Stromal cell of bone marrow (primary cell): ENCODE measurements at regions not wholly inside any gene's neighbourhood (a gene's known extent, or its start where the extent isn't known, plus 50 kb on each side); places are given as distances from the start of the nearest gene placed in this dataset.
"Not testable (repeated sequence)": the region's sequence is repeated elsewhere in the genome, so short reads cannot be mapped to it uniquely, and the experiment has no call there.

Source experiments
- DNase-seq: peaks from one replicate; pipeline ENCODE4 v3.0.0-alpha.2; 2012; ENCODE audit warnings: low read depth

GRCh38 chr6:78231002-78231401, 578.2 kb downstream of the MEI4 start:
- DNase-seq: no peak

GRCh38 chr6:78243519-78243918, 590.7 kb downstream of the MEI4 start:
- DNase-seq: no peak

- DNase-seq: no peak
Measured at GRCh38 chr6:78251931-78252330, 599.1 kb downstream of the MEI4 start.

GRCh38 chr6:78253618-78254017, 600.8 kb downstream of the MEI4 start:
- no peak for DNase-seq

- DNase-seq: no peak
Measured at GRCh38 chr6:78259935-78260334, 607.1 kb downstream of the MEI4 start.

GRCh38 chr6:78260427-78260826, 606.9 kb upstream of the IRAK1BP1 start:
- not testable (repeated sequence) for DNase-seq

GRCh38 chr6:78268591-78269452, 598.5 kb upstream of the IRAK1BP1 start:
- no peak for DNase-seq

- DNase-seq: no peak
Measured at GRCh38 chr6:78300885-78301284, 566.5 kb upstream of the IRAK1BP1 start.

GRCh38 chr6:78302411-78302810, 564.9 kb upstream of the IRAK1BP1 start:
- DNase-seq: no peak

- no peak for DNase-seq
Measured at GRCh38 chr6:78308025-78308424, 559.3 kb upstream of the IRAK1BP1 start.

- DNase-seq: no peak
Measured at GRCh38 chr6:78322068-78322845, 545.1 kb upstream of the IRAK1BP1 start.

- no peak for DNase-seq
Measured at GRCh38 chr6:78324213-78324612, 543.1 kb upstream of the IRAK1BP1 start.

GRCh38 chr6:78340755-78341154, 526.6 kb upstream of the IRAK1BP1 start:
- DNase-seq: no peak

- DNase-seq: no peak
Measured at GRCh38 chr6:78345882-78346281, 521.5 kb upstream of the IRAK1BP1 start.

GRCh38 chr6:78347191-78347916, 520.0 kb upstream of the IRAK1BP1 start:
- DNase-seq: no peak

GRCh38 chr6:78353040-78353439, 514.3 kb upstream of the IRAK1BP1 start:
- DNase-seq: no peak

GRCh38 chr6:78363688-78364087, 503.7 kb upstream of the IRAK1BP1 start:
- no peak for DNase-seq

- DNase-seq: no peak
Measured at GRCh38 chr6:78365473-78365872, 501.9 kb upstream of the IRAK1BP1 start.

GRCh38 chr6:78377056-78377455, 490.3 kb upstream of the IRAK1BP1 start:
- no peak for DNase-seq

GRCh38 chr6:78379982-78380381, 487.4 kb upstream of the IRAK1BP1 start:
- no peak for DNase-seq

GRCh38 chr6:78380541-78380940, 486.8 kb upstream of the IRAK1BP1 start:
- no peak for DNase-seq

GRCh38 chr6:78383968-78384367, 483.4 kb upstream of the IRAK1BP1 start:
- DNase-seq: no peak

- DNase-seq: not testable (repeated sequence)
Measured at GRCh38 chr6:78386854-78387253, 480.5 kb upstream of the IRAK1BP1 start.
